ENCODE measurements at regions not wholly inside any gene's neighbourhood (a gene's known extent, or its start where the extent isn't known, plus 50 kb on each side); places are given as distances from the start of the nearest gene placed in this dataset.

DNA sequence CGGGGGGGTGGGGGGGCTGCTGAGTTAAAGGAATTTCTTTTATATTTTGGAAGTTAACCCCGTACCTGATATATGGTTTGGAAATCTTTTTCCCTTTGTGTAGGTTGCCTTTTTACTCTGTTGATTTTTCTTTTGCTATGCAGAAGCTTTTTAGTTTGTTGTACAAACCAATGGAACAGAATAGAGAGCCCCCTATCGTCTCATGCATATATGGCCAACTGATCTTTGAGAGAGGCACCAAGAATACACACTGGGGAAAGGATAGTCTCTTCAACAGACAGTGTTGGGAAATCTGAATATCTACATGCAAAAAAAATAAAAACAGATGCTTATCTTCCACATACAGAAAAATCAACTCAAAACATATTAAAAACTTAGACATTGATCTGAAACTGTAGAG is 647.8 kb upstream of the KLHL29 start:
- peak; percentile 3 for DNase-seq (ENCODE audit: low spot score)

DNA sequence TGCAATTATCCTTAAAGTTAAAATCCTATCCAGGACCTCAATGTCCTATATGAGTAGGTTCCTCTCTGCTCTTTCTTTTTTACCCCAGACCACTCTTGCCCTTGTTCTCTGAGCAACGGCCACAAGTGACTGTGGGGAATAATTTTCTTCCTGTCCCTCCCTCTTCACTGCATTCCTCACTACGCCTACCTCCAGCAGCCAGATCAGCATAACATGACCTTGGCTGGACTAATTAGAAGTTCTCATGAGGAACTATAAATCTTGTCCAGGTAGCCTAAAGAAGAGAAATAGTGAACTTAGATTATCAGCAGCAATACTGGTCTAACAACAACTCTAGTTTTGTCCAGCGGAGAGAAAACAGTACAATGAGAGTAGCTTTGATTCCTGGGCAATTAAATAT is 643.8 kb upstream of the KLHL29 start:
- no peak for DNase-seq (ENCODE audit: low spot score)

DNA sequence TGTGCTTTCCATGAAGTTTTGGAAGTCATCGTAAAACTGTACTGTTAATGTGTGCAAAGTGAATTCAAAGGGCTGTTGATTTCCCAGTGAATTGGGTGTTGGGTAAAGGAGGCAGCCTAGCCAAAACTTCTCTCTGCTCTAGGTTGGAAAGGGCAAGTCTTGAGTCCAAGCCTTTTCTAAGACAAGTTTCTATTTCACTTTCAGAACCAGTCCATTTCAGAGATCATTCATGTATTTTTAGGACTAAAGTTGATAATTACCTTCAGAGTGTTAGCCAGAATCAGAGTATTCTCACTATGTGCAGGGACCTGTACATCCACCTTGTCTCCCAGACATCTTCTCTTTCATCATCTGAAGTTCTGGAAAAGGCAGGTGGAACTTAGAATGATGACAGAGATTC is 636.1 kb upstream of the KLHL29 start:
- DNase-seq (ENCODE audit: low spot score), result no peak

DNA sequence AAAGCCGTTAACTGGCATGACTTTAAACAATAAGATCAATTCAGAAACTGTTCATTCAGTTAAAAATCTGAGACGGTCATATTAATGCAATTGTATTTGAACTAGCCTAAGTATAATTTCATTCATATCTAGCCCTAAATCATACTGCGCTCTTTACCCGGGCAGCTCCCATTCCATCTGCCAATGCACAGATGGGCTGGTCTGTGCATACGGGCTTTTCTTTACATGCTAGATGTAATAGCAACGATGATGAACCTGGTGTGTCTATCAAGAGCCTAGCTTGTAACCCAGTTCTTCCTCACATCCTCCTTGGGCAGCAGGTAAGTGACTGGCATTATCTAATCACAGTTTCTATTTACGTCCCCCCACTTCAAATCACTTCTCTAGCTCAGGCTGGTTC is 631.5 kb upstream of the KLHL29 start:
- DNase-seq (ENCODE audit: low spot score), result no peak

DNA sequence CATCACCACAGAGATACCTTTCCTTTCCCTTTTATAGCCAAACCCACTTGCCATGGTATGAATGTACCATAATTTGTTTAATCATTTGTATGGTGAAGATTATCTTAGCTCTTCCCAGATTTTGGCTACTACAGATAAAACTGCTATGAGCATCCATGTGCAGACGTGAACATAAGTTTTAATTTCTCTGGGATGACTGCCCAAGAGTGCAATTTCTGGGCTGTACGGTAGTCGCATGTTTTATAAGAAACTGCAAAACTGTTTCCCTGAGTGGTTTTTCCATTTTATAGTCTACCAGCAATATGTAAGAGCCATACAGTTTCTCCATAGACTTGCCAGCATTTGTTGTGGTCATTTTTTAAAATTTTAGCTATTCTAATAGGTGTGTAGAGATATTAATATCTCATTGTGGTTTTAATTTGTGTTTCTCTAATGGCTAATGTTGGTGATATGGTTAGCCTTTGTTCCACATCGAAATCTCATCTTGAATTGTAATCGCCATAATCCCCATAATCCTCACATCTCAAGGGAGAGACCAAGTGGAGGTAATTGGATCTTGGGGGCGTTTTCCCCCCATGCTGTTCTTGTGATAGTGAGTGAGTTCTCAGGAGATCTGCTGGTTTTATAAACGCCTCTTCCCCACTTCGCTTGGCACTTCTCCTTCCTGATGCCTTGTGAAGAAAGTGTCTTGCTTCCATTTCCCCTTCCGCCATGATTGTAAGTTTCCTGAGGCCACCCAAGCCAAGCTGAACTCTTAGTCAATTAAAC is 628.5 kb upstream of the KLHL29 start:
- no peak for DNase-seq (ENCODE audit: low spot score)

DNA sequence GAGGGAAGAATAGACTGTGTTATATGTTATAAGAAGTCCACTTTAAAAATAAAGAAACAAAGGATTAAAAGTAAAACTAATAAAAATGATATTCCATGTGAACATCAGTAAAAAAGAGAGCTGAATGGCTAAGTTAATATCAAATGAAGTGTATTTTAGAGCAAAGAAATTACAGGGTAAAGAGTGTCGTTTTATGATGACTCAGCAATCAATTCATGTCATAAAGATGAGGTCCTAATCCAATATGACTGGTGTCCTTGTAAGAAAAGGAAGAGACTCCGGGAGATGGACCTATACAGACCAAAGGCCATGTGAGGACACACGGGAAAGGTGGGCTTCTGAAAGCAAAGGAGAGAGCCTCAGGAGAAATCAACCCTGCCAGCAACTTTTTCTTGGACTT is 615.5 kb upstream of the KLHL29 start:
- no peak for DNase-seq (ENCODE audit: low spot score)

DNA sequence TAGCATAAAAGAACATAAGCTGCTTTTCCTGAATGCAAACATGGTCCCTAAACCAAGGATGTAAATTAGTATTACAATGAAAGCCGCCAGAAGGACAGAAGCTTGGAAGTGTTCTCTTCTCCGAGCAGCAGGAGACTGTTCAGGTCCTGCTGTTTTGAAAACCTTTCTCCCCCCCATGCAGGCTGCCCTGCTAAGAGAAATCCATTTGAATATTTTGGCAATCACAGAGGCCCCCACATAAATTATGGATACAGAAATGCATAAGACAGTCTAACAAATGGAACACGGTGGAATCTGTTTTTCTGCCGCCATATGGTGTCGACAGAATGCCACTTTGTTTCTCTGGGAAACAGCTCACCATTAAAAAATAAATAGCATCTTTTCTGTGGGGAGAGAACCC is 600.4 kb upstream of the KLHL29 start:
- no peak for DNase-seq (ENCODE audit: low spot score)

DNA sequence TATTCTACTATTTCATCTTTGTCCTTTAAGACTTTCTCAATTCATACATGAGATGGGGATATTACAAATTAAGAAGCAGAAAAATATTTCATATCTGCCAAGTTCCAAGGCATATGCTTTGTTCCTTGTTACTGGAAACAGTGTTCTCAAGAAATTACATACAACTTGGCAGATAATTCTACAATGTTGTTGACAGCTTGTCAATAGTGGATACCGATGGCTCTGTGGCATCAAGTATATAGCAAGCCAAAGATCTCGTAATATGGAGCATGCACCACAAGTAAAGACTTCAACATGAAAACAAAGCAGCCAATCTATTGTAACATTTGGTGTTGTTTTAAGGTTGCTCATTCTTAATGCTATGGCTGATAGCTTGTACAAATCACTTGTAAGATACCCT is 598.2 kb upstream of the KLHL29 start:
- DNase-seq (ENCODE audit: low spot score), result no peak

DNA sequence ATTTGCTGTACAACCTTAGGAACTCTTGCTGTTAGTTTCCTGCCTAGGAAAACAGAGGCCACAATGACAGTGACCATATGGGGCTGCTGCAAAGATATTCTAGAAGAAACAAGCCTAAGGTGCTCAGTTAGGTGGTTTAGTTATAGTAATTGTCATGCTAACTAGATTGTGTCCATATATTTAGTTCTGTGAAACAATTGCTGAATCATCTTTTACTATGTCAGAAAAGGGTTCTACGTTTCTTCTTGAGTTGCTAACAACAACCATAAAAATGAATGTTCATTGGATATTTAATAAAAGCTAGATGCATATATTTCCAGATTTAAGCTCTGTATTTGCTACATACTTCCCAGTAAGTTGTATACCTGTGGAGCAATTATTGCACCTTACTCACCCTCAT is 597.2 kb upstream of the KLHL29 start:
- DNase-seq (ENCODE audit: low spot score), result no peak

DNA sequence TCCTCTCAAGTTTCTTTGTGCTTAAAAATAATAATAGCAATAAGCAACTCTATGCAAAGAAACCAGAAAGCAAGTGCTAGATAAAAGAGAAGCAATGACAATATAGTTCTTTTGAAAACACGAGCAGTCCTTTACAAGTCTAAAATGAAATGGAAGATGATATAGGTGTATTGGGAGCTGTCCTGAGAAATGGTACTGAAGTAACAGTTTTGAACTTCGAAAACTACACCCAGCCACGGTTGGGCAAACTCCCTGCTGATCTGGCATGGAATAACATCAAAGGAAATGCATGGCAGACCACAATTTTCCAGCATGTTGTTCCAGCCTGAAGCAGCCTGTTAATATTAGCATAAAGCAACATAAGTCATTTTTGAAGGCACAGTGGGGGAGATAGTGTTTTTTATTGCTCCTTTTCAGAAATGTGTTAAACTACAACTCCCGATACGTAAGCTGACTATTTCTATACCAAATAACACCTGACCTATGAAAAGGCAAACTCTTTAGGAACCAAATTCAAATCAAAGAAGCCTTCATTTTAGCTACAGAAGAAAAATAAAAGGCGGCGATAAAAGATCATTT is 596.1 kb upstream of the KLHL29 start:
- DNase-seq (ENCODE audit: low spot score), result no peak

DNA sequence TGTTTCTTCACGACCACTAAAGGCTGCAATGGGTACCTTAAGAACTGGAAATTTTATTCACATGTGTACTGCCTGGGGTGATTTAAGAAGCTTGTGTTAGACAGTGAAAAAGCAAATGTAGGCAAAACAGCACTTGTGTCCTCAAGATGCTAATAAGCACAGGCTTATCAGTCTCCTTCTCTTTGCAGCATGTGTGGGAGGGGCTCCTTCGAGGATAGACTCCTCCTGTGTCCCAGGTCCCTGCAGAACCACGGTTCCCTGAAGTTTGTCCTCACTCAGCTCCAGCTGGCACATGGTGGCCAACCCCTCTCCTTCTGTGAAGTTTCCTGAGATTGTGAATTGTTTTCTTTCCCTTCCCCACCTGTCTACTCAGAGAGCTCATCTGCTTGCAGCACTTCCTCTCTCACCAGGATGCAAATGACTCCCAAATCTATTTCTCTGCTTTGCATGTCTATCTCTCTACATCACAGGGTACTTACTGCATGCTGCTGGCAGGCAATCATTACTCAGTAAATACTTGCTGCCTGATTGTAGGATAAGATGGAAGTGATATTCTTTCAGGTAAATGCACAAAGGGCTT is 589.6 kb upstream of the KLHL29 start:
- peak; percentile 4 for DNase-seq (ENCODE audit: low spot score)

DNA sequence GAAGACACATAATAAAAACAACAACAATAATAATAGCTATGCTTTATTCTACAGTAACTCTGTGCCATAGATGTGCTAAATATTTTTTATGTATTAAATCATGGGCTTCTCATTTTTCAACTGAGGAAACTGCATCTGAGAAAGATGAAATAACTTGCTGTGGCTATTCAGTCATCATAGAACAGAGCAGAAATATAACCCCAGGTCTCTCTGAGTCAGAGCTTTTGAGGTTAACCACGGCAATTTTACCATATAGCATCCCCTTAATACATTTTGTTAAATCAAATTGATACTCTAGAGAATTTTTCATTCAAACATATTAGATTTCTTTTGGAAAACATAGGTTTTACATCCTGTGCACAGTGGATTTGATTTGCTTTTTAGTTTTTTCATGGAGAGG is 586.6 kb upstream of the KLHL29 start:
- DNase-seq (ENCODE audit: low spot score), result no peak

DNA sequence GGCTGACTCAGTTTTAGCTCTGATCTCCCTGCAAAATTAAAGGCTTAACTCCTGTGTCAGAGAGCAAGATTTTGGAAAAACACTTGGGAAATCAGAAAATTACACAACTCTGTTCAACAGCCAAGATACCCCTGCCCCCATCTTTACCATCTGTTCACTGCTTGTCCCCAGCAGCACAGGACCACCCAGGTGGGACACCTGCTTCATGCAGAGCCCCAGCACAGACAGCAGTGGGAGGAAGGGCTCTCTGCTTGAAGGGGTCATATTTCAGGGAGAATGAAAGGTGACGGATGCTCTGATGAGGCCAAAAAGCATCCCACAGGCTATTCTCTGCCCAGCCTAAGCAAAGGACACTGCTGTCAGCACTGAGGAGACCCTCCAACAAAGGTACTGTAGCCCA is 584.6 kb upstream of the KLHL29 start:
- no peak for DNase-seq (ENCODE audit: low spot score)

DNA sequence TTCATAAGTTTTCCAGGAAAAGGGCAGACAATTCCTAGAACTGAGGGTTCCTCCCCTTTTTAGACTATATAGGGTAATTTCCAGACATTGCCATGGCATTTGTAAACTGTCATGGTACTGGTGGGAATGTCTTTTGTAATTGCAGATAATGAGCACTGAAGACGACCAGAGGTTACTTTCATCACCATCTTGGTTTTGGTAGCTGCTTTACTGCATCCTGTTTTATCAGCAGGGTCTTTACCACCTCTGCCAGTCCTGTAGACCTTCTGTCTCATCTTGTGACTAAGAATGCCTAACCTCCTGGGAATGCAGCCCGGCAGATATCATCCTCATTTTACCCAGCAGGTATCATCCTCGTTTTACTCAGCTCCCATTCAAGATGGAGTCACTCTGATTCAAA is 583.9 kb upstream of the KLHL29 start:
- no peak for DNase-seq (ENCODE audit: low spot score)

DNA sequence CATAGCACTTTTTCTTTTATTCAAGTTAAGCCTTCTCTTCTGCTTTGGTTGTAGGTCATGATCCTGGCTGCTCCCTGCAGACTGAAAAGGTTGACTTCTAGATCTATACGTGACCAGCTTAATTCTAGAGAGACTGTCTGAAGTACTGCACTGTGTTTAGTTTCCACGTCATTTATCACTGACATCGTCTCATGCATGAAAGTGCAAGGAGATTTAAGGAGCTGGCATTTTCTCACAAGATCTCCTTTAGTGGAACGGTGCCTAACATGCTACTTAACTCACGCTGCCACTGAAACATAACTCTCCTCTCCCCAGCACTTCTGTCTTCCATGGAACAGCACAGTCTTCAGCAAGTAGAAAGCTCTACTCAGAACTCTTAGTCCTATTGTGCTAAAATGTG is 583.0 kb upstream of the KLHL29 start:
- DNase-seq (ENCODE audit: low spot score), result no peak

DNA sequence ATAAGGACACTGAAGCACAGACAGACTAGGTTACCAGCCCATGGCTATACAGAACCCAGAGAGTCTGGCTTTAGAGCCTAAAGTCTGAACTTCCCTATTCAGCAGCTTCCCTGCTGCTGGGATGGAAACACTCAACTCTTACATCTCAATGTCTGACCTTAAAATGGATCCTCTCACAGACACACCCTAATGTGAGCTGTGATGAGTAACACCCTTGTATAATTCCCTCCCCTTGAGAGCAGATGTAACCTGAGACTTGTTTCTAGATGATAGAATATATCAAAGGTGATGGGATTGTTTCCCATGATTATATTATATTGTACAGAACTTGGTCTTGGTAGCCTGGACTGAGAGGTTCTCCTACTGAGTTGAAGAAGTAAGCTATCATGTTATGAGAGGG is 577.1 kb upstream of the KLHL29 start:
- no peak for DNase-seq (ENCODE audit: low spot score)

DNA sequence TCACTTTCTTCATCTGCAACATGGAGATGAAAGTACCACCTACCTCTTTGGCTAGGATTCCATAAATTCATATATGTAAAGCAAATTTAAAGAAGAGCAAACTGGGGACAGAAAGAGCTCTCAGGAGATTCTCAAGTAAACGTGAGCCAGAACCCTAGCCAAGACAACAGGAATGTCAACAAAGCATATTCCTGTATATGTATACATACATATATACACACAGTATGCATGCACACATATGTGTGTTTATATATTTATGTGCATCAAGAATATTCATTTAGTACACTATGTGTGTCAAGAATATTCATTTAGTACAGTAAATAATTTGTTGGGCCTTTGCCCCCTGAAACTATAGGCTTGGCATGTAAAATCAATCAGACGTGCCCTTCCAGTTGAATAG is 574.4 kb upstream of the KLHL29 start:
- DNase-seq (ENCODE audit: low spot score), result no peak

DNA sequence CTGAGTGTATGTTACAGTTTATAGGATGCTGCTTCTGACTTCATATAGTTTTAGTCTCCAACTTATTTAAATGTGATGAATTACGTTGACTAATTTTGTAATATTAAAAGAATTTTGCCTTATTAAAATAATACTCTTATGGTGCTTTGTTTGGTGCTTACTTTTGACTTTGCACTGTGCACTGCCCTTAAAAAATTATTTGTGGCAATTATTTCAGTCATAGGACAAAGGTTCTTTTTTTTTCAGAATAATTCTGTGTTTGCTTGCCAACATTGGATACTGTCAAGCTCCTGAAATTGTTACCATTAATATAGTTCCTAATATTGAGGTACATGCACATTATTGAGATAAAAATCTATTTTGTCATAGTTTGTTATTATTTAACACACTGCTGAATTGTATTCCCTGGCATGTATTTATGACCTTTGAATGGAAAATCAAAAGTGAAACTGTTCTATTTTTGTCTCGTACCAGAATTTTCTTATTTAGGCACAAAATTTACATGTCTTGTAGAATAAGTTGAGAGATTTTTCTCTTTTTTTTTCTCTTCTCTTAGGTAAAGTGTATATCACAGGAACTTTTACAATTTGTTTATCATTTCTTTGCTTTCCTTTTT is 572.8 kb upstream of the KLHL29 start:
- DNase-seq (ENCODE audit: low spot score), result no peak

DNA sequence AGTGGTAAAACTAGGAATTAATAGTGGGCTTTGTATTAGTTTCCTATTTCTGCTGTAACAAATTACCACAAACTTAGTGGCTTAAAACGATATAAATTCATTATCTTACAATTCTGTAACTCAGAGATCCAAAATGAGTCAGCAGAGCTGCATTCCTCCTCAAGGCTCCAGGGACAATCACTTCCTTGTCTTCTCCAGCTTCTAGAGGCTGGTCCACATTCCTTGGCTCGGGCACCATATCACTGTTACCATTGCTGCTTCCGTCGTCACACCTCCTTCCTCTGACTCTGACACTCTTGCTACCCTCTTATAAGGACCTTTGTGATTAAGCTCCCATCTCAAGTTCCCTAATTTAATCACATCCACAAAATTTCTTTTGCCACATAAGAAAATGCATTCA is 567.8 kb upstream of the KLHL29 start:
- DNase-seq (ENCODE audit: low spot score), result no peak

DNA sequence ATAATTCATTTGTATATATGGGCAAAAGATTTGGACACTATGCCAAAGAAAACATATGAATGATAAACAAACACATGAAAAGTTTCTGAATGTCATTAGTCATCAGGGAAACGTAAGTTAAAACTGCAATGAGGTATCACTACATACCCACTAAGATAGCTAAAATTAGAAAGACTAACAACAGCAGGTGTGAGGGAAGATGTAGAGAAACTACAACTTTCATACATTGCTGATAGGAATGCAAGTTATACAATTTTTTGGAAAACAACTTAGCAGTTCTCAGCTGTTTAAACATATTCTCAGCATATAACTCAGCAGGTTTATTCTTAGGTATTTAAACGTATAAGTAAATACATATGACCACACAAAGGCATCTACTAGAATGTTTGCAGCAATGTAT is 563.5 kb upstream of the KLHL29 start:
- no peak for DNase-seq (ENCODE audit: low spot score)

DNA sequence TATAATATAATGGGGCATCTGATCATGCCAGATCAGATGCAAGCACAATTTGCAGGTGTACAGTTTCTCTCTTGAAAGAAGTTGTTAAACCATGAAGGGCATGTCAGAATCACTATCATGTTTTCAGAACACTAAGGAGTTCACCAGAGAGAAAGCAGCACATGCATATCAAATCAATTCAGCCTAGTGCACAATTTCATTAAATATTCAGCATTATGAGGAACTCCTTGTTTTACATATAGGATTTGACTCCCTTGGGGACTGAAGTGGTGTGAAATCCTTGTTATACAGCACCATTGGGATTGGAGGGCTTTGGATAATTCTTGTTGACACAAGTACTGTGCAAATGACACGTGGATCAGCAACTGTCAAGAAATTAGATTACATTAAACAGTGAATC is 562.1 kb upstream of the KLHL29 start:
- no peak for DNase-seq (ENCODE audit: low spot score)

DNA sequence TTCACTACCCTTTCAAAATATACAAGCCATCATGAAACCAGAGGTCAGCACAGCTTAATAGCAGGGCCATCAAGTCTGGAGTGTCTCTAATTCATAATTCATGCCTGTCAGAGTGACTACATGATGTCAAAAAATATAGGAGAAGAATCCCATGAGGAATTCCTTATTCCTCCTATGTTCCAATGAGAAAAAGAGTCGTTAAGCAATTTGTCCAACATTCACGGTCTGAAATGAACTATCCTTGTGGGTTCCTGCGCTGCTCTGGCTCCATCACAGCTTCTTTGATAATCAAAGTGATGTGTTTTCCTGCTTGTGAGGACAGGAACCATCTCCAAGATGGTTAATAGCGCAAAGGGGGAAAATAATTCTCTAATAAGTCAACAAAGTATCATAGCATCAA is 560.4 kb upstream of the KLHL29 start:
- DNase-seq (ENCODE audit: low spot score), result no peak

DNA sequence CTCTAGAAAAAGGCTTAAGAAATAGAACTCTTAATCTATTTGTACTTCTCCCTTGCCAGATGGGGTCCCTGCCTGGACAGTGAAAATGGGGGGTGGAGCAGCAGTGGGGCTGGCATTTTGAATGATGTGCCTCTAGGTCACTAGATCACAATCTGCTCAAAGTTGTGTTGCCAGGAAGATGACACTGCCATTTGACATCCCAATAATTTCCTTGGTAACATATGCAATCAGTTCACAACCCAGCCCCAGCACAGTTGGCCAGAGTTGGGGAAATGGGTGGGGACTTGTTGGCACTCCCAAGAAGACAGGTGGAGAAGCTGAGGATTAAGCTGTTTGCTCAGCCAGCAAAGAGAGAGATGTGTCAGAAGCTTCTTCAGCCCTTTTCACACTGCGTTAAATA is 558.3 kb upstream of the KLHL29 start:
- no peak for DNase-seq (ENCODE audit: low spot score)

DNA sequence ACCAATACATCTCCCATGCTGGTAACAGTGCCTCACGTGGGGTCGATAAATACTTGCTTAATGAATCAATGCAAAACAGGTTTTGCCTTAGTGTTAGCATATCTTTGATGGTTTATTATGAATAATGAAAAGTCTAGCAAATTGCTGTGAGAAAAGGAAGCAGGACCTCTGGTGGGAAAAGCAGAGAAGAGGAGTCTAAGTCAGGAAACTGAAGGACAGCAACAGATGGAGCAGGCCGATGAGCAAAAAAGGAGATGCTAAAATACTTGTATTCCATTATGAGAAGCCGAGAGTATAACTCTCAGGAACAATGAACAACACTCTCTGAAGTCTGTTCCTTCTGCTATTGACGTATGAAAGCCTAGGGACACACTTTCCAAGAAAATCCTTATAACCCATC is 555.2 kb upstream of the KLHL29 start:
- DNase-seq (ENCODE audit: low spot score), result no peak

Measured in NAMALWA (cell line).